ENCODE measurements at regions not wholly inside any gene's neighbourhood (a gene's known extent, or its start where the extent isn't known, plus 50 kb on each side); places are given as distances from the start of the nearest gene placed in this dataset.

GRCh38 chr2:156136566-156136965, 196.0 kb downstream of the NR4A2 start:
- TF ChIP-seq EZH2 (IDR thresholded peaks at IDR 0.05; ENCODE audit: insufficient read depth, low read length) (no peak), CTCF (IDR thresholded peaks at IDR 0.05; ENCODE audit: insufficient read depth, low read depth, low read length) (no peak)
- H3K27me3 ChIP-seq (ENCODE audit: insufficient read depth, low read length): no peaks in the 10 kb centered on the region
- no peak overlapping the region for H3K4me2 ChIP-seq (ENCODE audit: low read length)
- Mint-ChIP-seq H3K27me3 (ENCODE audit: low read depth, unreplicated experiment) (no peaks in the 10 kb centered on the region), H3K27ac (ENCODE audit: unreplicated experiment) (no peak overlapping the region), H3K4me3 (ENCODE audit: unreplicated experiment) (no peak overlapping the region), H3K9me3 (ENCODE audit: unreplicated experiment) (no peaks in the 10 kb centered on the region), H3K4me1 (ENCODE audit: low read depth, unreplicated experiment) (no peaks in the 10 kb centered on the region), H3K36me3 (ENCODE audit: low read depth, unreplicated experiment) (no peaks in the 10 kb centered on the region)
- no peak for FAIRE-seq
- no peak overlapping the region for H3K9ac ChIP-seq (ENCODE audit: low read length)
- no peak for DNase-seq (ENCODE audit: low read depth)
- H3K9me3 ChIP-seq (ENCODE audit: insufficient read depth, low read depth, low read length): no peaks in the 10 kb centered on the region
- H3K4me1 ChIP-seq (ENCODE audit: insufficient read depth, low read length): no peaks in the 10 kb centered on the region
- no peaks in the 10 kb centered on the region for H3K79me2 ChIP-seq (ENCODE audit: insufficient read depth, low read length)
- no peaks in the 10 kb centered on the region for H4K20me1 ChIP-seq (ENCODE audit: insufficient read depth, low read length)
- H2AFZ ChIP-seq (ENCODE audit: low read depth, low read length): no peak overlapping the region
- no peak overlapping the region for H3K4me3 ChIP-seq (ENCODE audit: insufficient read depth, low read depth, low read length)
- no peaks in the 10 kb centered on the region for H3K36me3 ChIP-seq (ENCODE audit: insufficient read depth, low read length)
- no peak overlapping the region for H3K27ac ChIP-seq (ENCODE audit: low read depth, low read length)

DNA sequence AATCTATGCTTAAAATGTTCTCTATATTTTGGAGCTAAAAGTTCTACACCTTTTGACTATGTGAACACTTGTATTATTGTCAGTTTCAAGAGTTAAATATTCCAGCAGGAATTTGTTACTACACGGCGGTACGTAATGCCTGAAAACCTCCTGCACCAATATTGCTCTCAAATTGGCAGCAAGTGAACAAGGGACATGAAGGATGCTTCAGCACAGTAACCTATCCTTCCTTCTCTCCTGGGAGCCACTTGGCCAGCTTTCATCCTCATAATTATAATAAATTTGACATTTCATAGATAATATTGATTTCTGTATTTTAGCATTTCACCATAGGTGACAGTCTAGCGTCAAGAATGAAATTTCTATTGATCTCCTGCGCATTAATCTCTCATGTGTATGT, 197.6 kb downstream of the NR4A2 start:
- no peak for DNase-seq (ENCODE audit: low read depth)
- Histone ChIP-seq H3K27me3 (ENCODE audit: insufficient read depth, low read length) (no peaks in the 10 kb centered on the region), H2AFZ (ENCODE audit: low read depth, low read length) (no peak overlapping the region), H3K27ac (ENCODE audit: low read depth, low read length) (no peak overlapping the region), H3K4me2 (ENCODE audit: low read length) (no peak overlapping the region), H3K4me3 (ENCODE audit: insufficient read depth, low read depth, low read length) (no peak overlapping the region), H3K36me3 (ENCODE audit: insufficient read depth, low read length) (no peaks in the 10 kb centered on the region), H3K79me2 (ENCODE audit: insufficient read depth, low read length) (no peaks in the 10 kb centered on the region), H3K9me3 (ENCODE audit: insufficient read depth, low read depth, low read length) (no peaks in the 10 kb centered on the region), H4K20me1 (ENCODE audit: insufficient read depth, low read length) (no peaks in the 10 kb centered on the region), H3K9ac (ENCODE audit: low read length) (no peak overlapping the region), H3K4me1 (ENCODE audit: insufficient read depth, low read length) (no peaks in the 10 kb centered on the region)
- no peak for FAIRE-seq
- Mint-ChIP-seq H3K4me3 (ENCODE audit: unreplicated experiment) (no peak overlapping the region), H3K9me3 (ENCODE audit: unreplicated experiment) (no peaks in the 10 kb centered on the region), H3K4me1 (ENCODE audit: low read depth, unreplicated experiment) (no peaks in the 10 kb centered on the region), H3K36me3 (ENCODE audit: low read depth, unreplicated experiment) (no peaks in the 10 kb centered on the region), H3K27me3 (ENCODE audit: low read depth, unreplicated experiment) (no peaks in the 10 kb centered on the region), H3K27ac (ENCODE audit: unreplicated experiment) (no peak overlapping the region)
- TF ChIP-seq CTCF (IDR thresholded peaks at IDR 0.05; ENCODE audit: insufficient read depth, low read depth, low read length): no peak
- TF ChIP-seq EZH2 (IDR thresholded peaks at IDR 0.05; ENCODE audit: insufficient read depth, low read length): no peak

- no peak for TF ChIP-seq EZH2 (IDR thresholded peaks at IDR 0.05; ENCODE audit: insufficient read depth, low read length)
- no peak for TF ChIP-seq CTCF (IDR thresholded peaks at IDR 0.05; ENCODE audit: insufficient read depth, low read depth, low read length)
- H2AFZ ChIP-seq (ENCODE audit: low read depth, low read length): no peak overlapping the region
- Mint-ChIP-seq H3K9me3 (ENCODE audit: unreplicated experiment) (no peaks in the 10 kb centered on the region), H3K27me3 (ENCODE audit: low read depth, unreplicated experiment) (no peaks in the 10 kb centered on the region), H3K4me3 (ENCODE audit: unreplicated experiment) (no peak overlapping the region), H3K27ac (ENCODE audit: unreplicated experiment) (no peak overlapping the region), H3K36me3 (ENCODE audit: low read depth, unreplicated experiment) (no peaks in the 10 kb centered on the region), H3K4me1 (ENCODE audit: low read depth, unreplicated experiment) (no peaks in the 10 kb centered on the region)
- H3K9me3 ChIP-seq (ENCODE audit: insufficient read depth, low read depth, low read length): no peaks in the 10 kb centered on the region
- no peaks in the 10 kb centered on the region for H3K36me3 ChIP-seq (ENCODE audit: insufficient read depth, low read length)
- no peak overlapping the region for H3K9ac ChIP-seq (ENCODE audit: low read length)
- no peaks in the 10 kb centered on the region for H3K79me2 ChIP-seq (ENCODE audit: insufficient read depth, low read length)
- no peaks in the 10 kb centered on the region for H3K27me3 ChIP-seq (ENCODE audit: insufficient read depth, low read length)
- no peak overlapping the region for H3K4me3 ChIP-seq (ENCODE audit: insufficient read depth, low read depth, low read length)
- H4K20me1 ChIP-seq (ENCODE audit: insufficient read depth, low read length): no peaks in the 10 kb centered on the region
- no peak overlapping the region for H3K4me2 ChIP-seq (ENCODE audit: low read length)
- DNase-seq (ENCODE audit: low read depth) (no peak), FAIRE-seq (no peak)
- H3K27ac ChIP-seq (ENCODE audit: low read depth, low read length): no peak overlapping the region
- no peaks in the 10 kb centered on the region for H3K4me1 ChIP-seq (ENCODE audit: insufficient read depth, low read length)
Observed at GRCh38 chr2:156132941-156133340, 199.6 kb downstream of the NR4A2 start.

Measured in astrocyte (in vitro differentiated cells and primary cell).